ENCODE measurements at regions not wholly inside any gene's neighbourhood (a gene's known extent, or its start where the extent isn't known, plus 50 kb on each side); places are given as distances from the start of the nearest gene placed in this dataset.

GRCh38 chr2:238963971-238964328, 116.1 kb downstream of the TWIST2 start:
- no peak for TF ChIP-seq CTCF (IDR thresholded peaks at IDR 0.05)
- no peak for TF ChIP-seq POLR2A (IDR thresholded peaks at IDR 0.05)

Data from testis (tissue), 2 donors.